NCI-H510A treated with DMSO at 0.1 percent for 48 hours (cell line): ENCODE measurements at regions not wholly inside any gene's neighbourhood (a gene's known extent, or its start where the extent isn't known, plus 50 kb on each side); places are given as distances from the start of the nearest gene placed in this dataset.

Experiments used
- DNase-seq: peaks from one replicate; lab custom pipeline; 2025; lab: John Stamatoyannopoulos, UW

GRCh38 chr2:23286758-23287704, 97.9 kb upstream of the KLHL29 start:
- DNase-seq, result no peak

GRCh38 chr2:23289671-23290070, 95.3 kb upstream of the KLHL29 start:
- no peak for DNase-seq

GRCh38 chr2:23291239-23291638, 93.7 kb upstream of the KLHL29 start:
- DNase-seq, result no peak

GRCh38 chr2:23292024-23292423, 93.0 kb upstream of the KLHL29 start:
- DNase-seq, result no peak

- no peak for DNase-seq
Observed at GRCh38 chr2:23293063-23293462, 91.9 kb upstream of the KLHL29 start.

GRCh38 chr2:23293731-23294130, 91.2 kb upstream of the KLHL29 start:
- DNase-seq, result no peak

GRCh38 chr2:23294238-23294637, 90.7 kb upstream of the KLHL29 start:
- DNase-seq, result no peak

- no peak for DNase-seq
Observed at GRCh38 chr2:23296691-23297090, 88.3 kb upstream of the KLHL29 start.

GRCh38 chr2:23297112-23297511, 87.9 kb upstream of the KLHL29 start:
- DNase-seq, result no peak

GRCh38 chr2:23298551-23298950, 86.4 kb upstream of the KLHL29 start:
- no peak for DNase-seq

- DNase-seq, result no peak
Observed at GRCh38 chr2:23299476-23300195, 85.3 kb upstream of the KLHL29 start.

GRCh38 chr2:23301136-23301535, 83.8 kb upstream of the KLHL29 start:
- DNase-seq, result no peak

GRCh38 chr2:23302591-23302990, 82.4 kb upstream of the KLHL29 start:
- no peak for DNase-seq

GRCh38 chr2:23306401-23306800, 78.6 kb upstream of the KLHL29 start:
- no peak for DNase-seq

GRCh38 chr2:23311186-23311585, 73.8 kb upstream of the KLHL29 start:
- DNase-seq, result no peak

GRCh38 chr2:23312996-23313606, 71.9 kb upstream of the KLHL29 start:
- no peak for DNase-seq

- DNase-seq, result no peak
Observed at GRCh38 chr2:23314687-23315086, 70.3 kb upstream of the KLHL29 start.

GRCh38 chr2:23320058-23320457, 64.9 kb upstream of the KLHL29 start:
- no peak for DNase-seq

- no peak for DNase-seq
Observed at GRCh38 chr2:23321751-23322150, 63.2 kb upstream of the KLHL29 start.

- no peak for DNase-seq
Observed at GRCh38 chr2:23322567-23323197, 62.3 kb upstream of the KLHL29 start.

GRCh38 chr2:23323198-23323916, 61.6 kb upstream of the KLHL29 start:
- DNase-seq, result no peak
